Karpas-422 (cell line): ENCODE measurements at regions not wholly inside any gene's neighbourhood (a gene's known extent, or its start where the extent isn't known, plus 50 kb on each side); places are given as distances from the start of the nearest gene placed in this dataset.
"Not testable (repeated sequence)": the region's sequence is repeated elsewhere in the genome, so short reads cannot be mapped to it uniquely, and the experiment has no call there.

Experiments
- DNase-seq: peaks from one replicate; pipeline ENCODE4 v3.0.0-alpha.2; 2015
- H2AFZ ChIP-seq: fragments of 200-600 bp; sonication (generic); 2 replicates; pipeline ENCODE4 v1.6.1; 2014; ENCODE audit warnings: antibody characterized with exemption, low read length, mixed read lengths
- H3K27ac ChIP-seq: fragments of 200-600 bp; sonication (generic); 2 replicates; pipeline ENCODE4 v1.5.1; 2014; ENCODE audit warnings: mild to moderate bottlenecking, low read length, moderate library complexity
- H3K27me3 ChIP-seq: fragments of 200-600 bp; sonication (generic); 2 replicates; pipeline ENCODE4 v1.6.1; 2014; ENCODE audit warnings: low read length, mixed read lengths
- H3K36me3 ChIP-seq: fragments of 200-600 bp; sonication (generic); 2 replicates; pipeline ENCODE4 v1.6.1; 2014; ENCODE audit warnings: low read length, mixed read lengths; ENCODE audit not compliant: insufficient read depth
- H3K4me1 ChIP-seq: fragments of 200-600 bp; sonication (generic); 2 replicates; pipeline ENCODE4 v1.6.1; 2014; ENCODE audit warnings: mild to moderate bottlenecking, low read length, mixed read lengths
- H3K4me2 ChIP-seq: fragments of 200-600 bp; sonication (generic); 2 replicates; pipeline ENCODE4 v1.6.1; 2014; ENCODE audit warnings: low read length, low read depth, mild to moderate bottlenecking; ENCODE audit not compliant: poor library complexity, severe bottlenecking
- H3K4me3 ChIP-seq: fragments of 200-600 bp; sonication (generic); 2 replicates; pipeline ENCODE4 v1.5.1; 2014; ENCODE audit warnings: mild to moderate bottlenecking, antibody characterized with exemption, low read length, mixed read lengths
- H3K79me2 ChIP-seq: fragments of 200-600 bp; sonication (generic); 2 replicates; pipeline ENCODE4 v1.6.1; 2014; ENCODE audit warnings: mild to moderate bottlenecking, low read length, mixed read lengths
- H3K9ac ChIP-seq: fragments of 200-600 bp; sonication (generic); 2 replicates; pipeline ENCODE4 v1.6.0; 2014; ENCODE audit warnings: low read length
- H3K9me2 ChIP-seq: fragments of 200-600 bp; sonication (generic), shearing (Covaris generic); replicated peaks from 2 replicates; pipeline ENCODE4 v1.6.0; 2014; ENCODE audit warnings: mild to moderate bottlenecking, low read length, moderate library complexity; ENCODE audit not compliant: insufficient read depth
- H3K9me3 ChIP-seq: fragments of 300-700, 200-600 bp; sonication (generic); 2 replicates; pipeline ENCODE4 v1.6.1; 2014; ENCODE audit warnings: low read length, mixed read lengths
- H4K20me1 ChIP-seq: fragments of 200-600 bp; sonication (generic); 2 replicates; pipeline ENCODE4 v1.6.1; 2014; ENCODE audit warnings: mild to moderate bottlenecking, antibody characterized with exemption, low read length, low read depth; ENCODE audit not compliant: insufficient read depth

DNA sequence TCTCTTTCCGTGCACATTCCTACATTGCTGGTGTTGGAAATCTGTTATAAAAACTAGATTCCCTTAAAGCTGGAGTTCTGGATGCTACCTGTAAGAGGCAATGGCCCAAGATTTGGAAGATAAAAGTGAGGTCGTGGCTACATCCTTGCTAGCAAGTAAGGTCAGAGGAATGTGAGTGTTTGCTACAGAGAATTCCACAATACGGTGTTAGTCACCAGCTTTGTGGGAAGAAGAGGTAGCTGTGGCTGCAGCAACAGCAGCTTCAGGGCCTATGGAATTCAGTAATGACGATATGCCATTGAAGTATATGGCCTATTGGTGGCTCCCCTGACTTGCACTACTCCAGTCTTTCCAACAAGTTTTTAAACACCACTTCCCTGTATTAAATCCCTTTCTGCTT lies 227.7 kb upstream of the TMEM260 start:
- Histone ChIP-seq H3K9me2 (no peaks in the 10 kb centered on the region), H3K4me1 (no peaks in the 10 kb centered on the region), H3K4me3 (no peak overlapping the region), H3K9ac (no peak overlapping the region), H4K20me1 (no peaks in the 10 kb centered on the region), H3K27ac (no peak overlapping the region), H3K27me3 (no peaks in the 10 kb centered on the region), H3K9me3 (no peaks in the 10 kb centered on the region), H3K79me2 (no peaks in the 10 kb centered on the region), H3K4me2 (no peak overlapping the region), H3K36me3 (no peaks in the 10 kb centered on the region), H2AFZ (no peak overlapping the region)
- DNase-seq = no peak

DNA sequence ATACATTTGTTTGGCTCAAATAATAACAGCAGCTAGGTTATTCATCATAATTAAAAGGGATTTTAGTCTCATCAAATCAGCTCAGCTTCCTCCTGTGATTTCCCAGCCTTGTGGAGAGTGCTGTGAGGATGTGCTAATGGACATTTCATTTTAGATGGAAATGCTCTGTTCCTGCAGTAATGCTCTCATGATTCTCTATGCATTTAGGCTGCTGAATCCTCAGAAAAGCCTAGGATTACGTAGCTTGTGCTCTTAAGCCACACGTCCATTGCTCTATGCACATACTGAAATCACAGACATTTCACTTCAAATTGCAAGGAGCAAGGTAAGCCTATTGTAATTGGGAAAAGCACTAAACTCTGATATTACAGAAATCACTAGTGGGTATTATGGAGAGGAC lies 226.6 kb upstream of the TMEM260 start:
- Histone ChIP-seq H3K9me3 (no peaks in the 10 kb centered on the region), H3K27ac (no peak overlapping the region), H3K4me1 (no peaks in the 10 kb centered on the region), H3K9me2 (no peaks in the 10 kb centered on the region), H3K4me2 (no peak overlapping the region), H3K27me3 (no peaks in the 10 kb centered on the region), H3K4me3 (no peak overlapping the region), H3K79me2 (no peaks in the 10 kb centered on the region), H3K9ac (no peak overlapping the region), H4K20me1 (no peaks in the 10 kb centered on the region), H3K36me3 (no peaks in the 10 kb centered on the region), H2AFZ (no peak overlapping the region)
- no peak for DNase-seq

DNA sequence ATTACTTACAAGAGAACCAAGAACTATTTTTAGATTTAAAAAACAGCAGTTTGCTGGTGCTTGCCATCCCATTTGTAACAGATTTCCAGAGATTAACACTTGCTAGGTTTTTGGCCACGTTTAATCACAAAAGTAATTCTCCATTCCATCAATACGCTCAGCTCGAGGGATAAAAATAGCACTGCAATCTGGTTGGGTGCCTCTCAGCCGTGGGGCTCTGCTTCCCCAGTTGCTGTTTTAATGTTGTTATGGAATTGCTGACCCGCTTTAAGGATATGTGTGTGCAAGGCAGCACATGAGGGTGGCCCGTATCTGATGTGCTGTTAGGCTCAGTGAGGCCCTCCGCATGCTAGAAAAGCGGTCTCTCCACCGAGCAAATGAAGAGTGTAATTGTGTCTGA lies 222.2 kb upstream of the TMEM260 start:
- Histone ChIP-seq H3K4me2 (no peak overlapping the region), H4K20me1 (no peaks in the 10 kb centered on the region), H3K9me3 (no peaks in the 10 kb centered on the region), H3K4me1 (no peaks in the 10 kb centered on the region), H2AFZ (no peak overlapping the region), H3K9me2 (no peaks in the 10 kb centered on the region), H3K27me3 (no peaks in the 10 kb centered on the region), H3K79me2 (no peaks in the 10 kb centered on the region), H3K27ac (no peak overlapping the region), H3K36me3 (no peaks in the 10 kb centered on the region), H3K4me3 (no peak overlapping the region), H3K9ac (no peak overlapping the region)
- no peak for DNase-seq

DNA sequence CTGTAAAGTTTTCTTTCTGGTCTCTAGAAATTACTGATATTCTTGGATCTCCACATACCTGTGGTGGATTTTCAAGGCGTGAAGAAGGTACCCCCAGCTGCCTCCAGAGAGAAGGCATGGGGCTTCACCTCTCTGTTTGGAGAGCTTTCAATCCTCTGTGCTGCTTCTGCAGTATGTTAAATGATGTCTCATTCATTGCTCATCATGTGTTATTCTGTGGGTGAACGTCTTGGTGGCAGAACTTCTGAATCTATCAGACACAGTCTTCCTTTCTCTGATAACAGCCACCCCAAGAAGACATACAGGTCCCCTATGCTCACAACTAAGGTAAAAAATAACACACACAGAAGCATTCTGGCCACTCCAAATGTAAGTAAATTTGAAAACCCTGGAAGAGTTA lies 221.3 kb upstream of the TMEM260 start:
- no peak for DNase-seq
- Histone ChIP-seq H3K36me3 (no peaks in the 10 kb centered on the region), H3K9me2 (no peaks in the 10 kb centered on the region), H3K4me2 (no peak overlapping the region), H3K9ac (no peak overlapping the region), H3K4me3 (no peak overlapping the region), H3K79me2 (no peaks in the 10 kb centered on the region), H3K4me1 (no peaks in the 10 kb centered on the region), H2AFZ (no peak overlapping the region), H3K27ac (no peak overlapping the region), H3K27me3 (no peaks in the 10 kb centered on the region), H4K20me1 (no peaks in the 10 kb centered on the region), H3K9me3 (no peaks in the 10 kb centered on the region)

- Histone ChIP-seq H3K27ac (no peak overlapping the region), H3K9ac (no peak overlapping the region), H3K27me3 (no peaks in the 10 kb centered on the region), H3K4me1 (no peaks in the 10 kb centered on the region), H3K79me2 (no peaks in the 10 kb centered on the region), H3K36me3 (no peaks in the 10 kb centered on the region), H3K9me3 (no peaks in the 10 kb centered on the region), H2AFZ (no peak overlapping the region), H4K20me1 (no peaks in the 10 kb centered on the region), H3K9me2 (no peaks in the 10 kb centered on the region), H3K4me3 (no peak overlapping the region), H3K4me2 (no peak overlapping the region)
- DNase-seq = no peak
Measured at GRCh38 chr14:56358851-56359614, 220.6 kb upstream of the TMEM260 start.

- H3K9ac ChIP-seq, H3K27ac ChIP-seq, H3K36me3 ChIP-seq, H4K20me1 ChIP-seq, H3K4me1 ChIP-seq, H3K79me2 ChIP-seq, H3K9me2 ChIP-seq, H3K27me3 ChIP-seq, H3K9me3 ChIP-seq, H3K4me3 ChIP-seq, DNase-seq, H3K4me2 ChIP-seq, H2AFZ ChIP-seq: not testable (repeated sequence)
Measured at GRCh38 chr14:56365663-56366062, 213.9 kb upstream of the TMEM260 start.

GRCh38 chr14:56367416-56367815 lies 212.2 kb upstream of the TMEM260 start:
- H3K9me3 ChIP-seq = no peaks in the 10 kb centered on the region
- no peak overlapping the region for H3K4me3 ChIP-seq
- H3K27me3 ChIP-seq = no peaks in the 10 kb centered on the region
- no peak overlapping the region for H3K27ac ChIP-seq
- no peaks in the 10 kb centered on the region for H3K79me2 ChIP-seq
- H3K36me3 ChIP-seq = no peaks in the 10 kb centered on the region
- no peaks in the 10 kb centered on the region for H4K20me1 ChIP-seq
- H3K4me2 ChIP-seq = no peak overlapping the region
- no peak for DNase-seq
- H3K9ac ChIP-seq = no peak overlapping the region
- no peaks in the 10 kb centered on the region for H3K9me2 ChIP-seq
- no peak overlapping the region for H2AFZ ChIP-seq
- H3K4me1 ChIP-seq = no peaks in the 10 kb centered on the region

DNA sequence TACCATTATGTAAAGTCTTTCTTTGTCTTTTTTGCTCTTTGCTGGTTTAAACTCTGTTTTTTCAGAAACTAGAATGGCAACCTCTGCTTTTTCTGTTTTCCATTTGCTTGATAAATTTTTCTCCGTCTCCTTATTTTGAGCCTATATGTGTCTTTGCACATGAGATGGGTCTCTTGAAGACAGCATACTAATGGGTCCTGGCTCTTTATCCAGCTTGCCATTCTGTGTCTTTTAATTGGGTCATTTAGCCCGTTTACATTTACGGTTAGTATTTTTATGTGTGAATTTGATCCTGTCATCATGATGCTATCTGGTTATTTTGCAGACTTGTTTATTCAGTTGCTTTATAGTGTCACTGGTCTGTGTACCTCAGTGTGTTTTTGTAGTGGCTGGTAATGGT lies 207.9 kb upstream of the TMEM260 start:
- no peak for DNase-seq
- no peak overlapping the region for H3K27ac ChIP-seq
- no peaks in the 10 kb centered on the region for H3K4me1 ChIP-seq

More for the DNA sequence above, 207.9 kb upstream of the TMEM260 start:
- Histone ChIP-seq H3K36me3 (no peaks in the 10 kb centered on the region), H3K9me3 (no peaks in the 10 kb centered on the region), H3K27me3 (no peaks in the 10 kb centered on the region), H3K4me3 (no peak overlapping the region), H3K79me2 (no peaks in the 10 kb centered on the region), H2AFZ (no peak overlapping the region), H3K4me2 (no peak overlapping the region), H4K20me1 (no peaks in the 10 kb centered on the region), H3K9me2 (no peaks in the 10 kb centered on the region), H3K9ac (no peak overlapping the region)
